Neural cell (in vitro differentiated cells): ENCODE measurements at regions not wholly inside any gene's neighbourhood (a gene's known extent, or its start where the extent isn't known, plus 50 kb on each side); places are given as distances from the start of the nearest gene placed in this dataset.

Experiments
- H2AFZ ChIP-seq: fragments of 200-600, 300-800 bp; sonication (generic), shearing (Covaris generic); 2 replicates; pipeline ENCODE4 v1.6.0; 2014; ENCODE audit warnings: low read depth, mild to moderate bottlenecking, antibody characterized with exemption, low read length, moderate library complexity
- H3F3A ChIP-seq: fragments of 200-600 bp; shearing (Covaris generic); 2 replicates; pipeline ENCODE4 v1.6.1; 2016; ENCODE audit warnings: mild to moderate bottlenecking, moderate library complexity, mixed read lengths, antibody characterized with exemption, low read length; ENCODE audit not compliant: insufficient read depth, poor library complexity, severe bottlenecking
- H3K27ac ChIP-seq: fragments of 200-600, 300-800 bp; sonication (generic), shearing (Covaris generic); 2 replicates; pipeline ENCODE4 v1.5.1; 2014; ENCODE audit warnings: mild to moderate bottlenecking, low read length, moderate library complexity
- H3K27me3 ChIP-seq: fragments of 300-800, 200-600 bp; sonication (generic), shearing (Covaris generic); 2 replicates; pipeline ENCODE4 v1.6.0; 2014; ENCODE audit warnings: mild to moderate bottlenecking, low read depth, low read length, moderate library complexity; ENCODE audit not compliant: insufficient read depth
- H3K36me3 ChIP-seq: fragments of 300-800, 200-600 bp; sonication (generic), shearing (Covaris generic); 2 replicates; pipeline ENCODE4 v1.5.1; 2014; ENCODE audit warnings: mild to moderate bottlenecking, antibody characterized with exemption, low read length, moderate library complexity; ENCODE audit not compliant: insufficient read depth
- H3K4me2 ChIP-seq: fragments of 300-800, 200-600 bp; sonication (generic), shearing (Covaris generic); 2 replicates; pipeline ENCODE4 v1.6.0; 2014; ENCODE audit warnings: mild to moderate bottlenecking, low read length
- H3K4me3 ChIP-seq: fragments of 300-800, 200-600 bp; sonication (generic), shearing (Covaris generic); 2 replicates; pipeline ENCODE4 v1.5.1; 2014; ENCODE audit warnings: mild to moderate bottlenecking, low read length, moderate library complexity
- H3K79me2 ChIP-seq: fragments of 200-600 bp; shearing (Covaris generic); replicated peaks from 2 replicates; pipeline ENCODE4 v1.6.0; 2014; ENCODE audit warnings: mild to moderate bottlenecking, low read length, moderate library complexity; ENCODE audit not compliant: insufficient read depth
- H3K9ac ChIP-seq: fragments of 300-800, 200-600 bp; sonication (generic), shearing (Covaris generic); 2 replicates; pipeline ENCODE4 v1.6.1; 2016; ENCODE audit warnings: mild to moderate bottlenecking, low read length, mixed read lengths
- H3K9me2 ChIP-seq: fragments of 200-600 bp; shearing (Covaris generic); 2 replicates; pipeline ENCODE4 v1.6.1; 2016; ENCODE audit warnings: mild to moderate bottlenecking, low read length, mixed read lengths; ENCODE audit not compliant: insufficient read depth
- H3K9me3 ChIP-seq: fragments of 200-600, 300-800 bp; sonication (generic), shearing (Covaris generic); 2 replicates; pipeline ENCODE4 v1.6.1; 2016; ENCODE audit warnings: mild to moderate bottlenecking, mixed run types, low read length, moderate library complexity, mixed read lengths
- H4K20me1 ChIP-seq: fragments of 200-600 bp; shearing (Covaris generic); 2 replicates; pipeline ENCODE4 v1.6.1; 2016; ENCODE audit warnings: mild to moderate bottlenecking, mixed run types; ENCODE audit not compliant: insufficient read depth
- EP300 ChIP-seq: fragments of 450-650 bp; conservative IDR thresholded peaks from 2 replicates; pipeline ENCODE4 v1.6.1; 2014; ENCODE audit warnings: antibody characterized with exemption, mild to moderate bottlenecking, moderate library complexity; ENCODE audit not compliant: poor library complexity, severe bottlenecking
- EZH2 ChIP-seq: fragments of 200-600, 300-800 bp; shearing (Covaris generic), sonication (generic); IDR thresholded peaks from 2 replicates; pipeline ENCODE4 v1.6.1; 2014; ENCODE audit warnings: antibody characterized with exemption, low read length, borderline replicate concordance, mild to moderate bottlenecking; ENCODE audit not compliant: insufficient read depth, poor library complexity, severe bottlenecking
- MXI1 ChIP-seq: fragments of 450-650 bp; conservative IDR thresholded peaks from 2 replicates; pipeline ENCODE4 v1.6.1; 2014; ENCODE audit warnings: antibody characterized with exemption, mild to moderate bottlenecking; ENCODE audit not compliant: poor library complexity, severe bottlenecking
- POLR2AphosphoS5 ChIP-seq: IDR thresholded peaks from 2 replicates; pipeline ENCODE4 v1.6.1; 2012
- RAD21 ChIP-seq: fragments of 450-650 bp; conservative IDR thresholded peaks from 2 replicates; pipeline ENCODE4 v1.6.1; 2014; ENCODE audit warnings: antibody characterized with exemption, mild to moderate bottlenecking, moderate library complexity
- SMC3 ChIP-seq: fragments of 450-650 bp; conservative IDR thresholded peaks from 2 replicates; pipeline ENCODE4 v1.6.1; 2014; ENCODE audit warnings: antibody characterized with exemption, mild to moderate bottlenecking, moderate library complexity; ENCODE audit not compliant: poor library complexity
- TAF1 ChIP-seq: IDR thresholded peaks from 2 replicates; pipeline ENCODE4 v1.6.1; 2012; ENCODE audit warnings: low read depth
- TF ChIP-seq, protein P1 (sequence below): fragments of 450-650 bp; IDR thresholded peaks from 2 replicates; pipeline ENCODE4 v1.5.1; 2014; ENCODE audit warnings: antibody characterized with exemption, mild to moderate bottlenecking, moderate library complexity; ENCODE audit not compliant: poor library complexity, severe bottlenecking
- TF ChIP-seq, protein P2 (sequence below): IDR thresholded peaks from 2 replicates; pipeline ENCODE4 v1.6.1; 2012; ENCODE audit warnings: borderline replicate concordance

- H3K27ac ChIP-seq = no peak overlapping the region
- H3K4me2 ChIP-seq = no peak overlapping the region
- H3K9ac ChIP-seq = no peak overlapping the region
Observed at GRCh38 chr16:27700304-27700995, 150.5 kb downstream of the KATNIP start.

GRCh38 chr16:27701381-27701780, 151.4 kb downstream of the KATNIP start:
- TF ChIP-seq MXI1 = no peak
- TF ChIP-seq POLR2AphosphoS5 = no peak
- TF ChIP-seq SMC3 = no peak
- TF ChIP-seq EP300 = no peak
- TF ChIP-seq EZH2 = no peak
- TF ChIP-seq TAF1 = no peak
- TF ChIP-seq RAD21 = no peak
- TF ChIP-seq, protein P1, sequence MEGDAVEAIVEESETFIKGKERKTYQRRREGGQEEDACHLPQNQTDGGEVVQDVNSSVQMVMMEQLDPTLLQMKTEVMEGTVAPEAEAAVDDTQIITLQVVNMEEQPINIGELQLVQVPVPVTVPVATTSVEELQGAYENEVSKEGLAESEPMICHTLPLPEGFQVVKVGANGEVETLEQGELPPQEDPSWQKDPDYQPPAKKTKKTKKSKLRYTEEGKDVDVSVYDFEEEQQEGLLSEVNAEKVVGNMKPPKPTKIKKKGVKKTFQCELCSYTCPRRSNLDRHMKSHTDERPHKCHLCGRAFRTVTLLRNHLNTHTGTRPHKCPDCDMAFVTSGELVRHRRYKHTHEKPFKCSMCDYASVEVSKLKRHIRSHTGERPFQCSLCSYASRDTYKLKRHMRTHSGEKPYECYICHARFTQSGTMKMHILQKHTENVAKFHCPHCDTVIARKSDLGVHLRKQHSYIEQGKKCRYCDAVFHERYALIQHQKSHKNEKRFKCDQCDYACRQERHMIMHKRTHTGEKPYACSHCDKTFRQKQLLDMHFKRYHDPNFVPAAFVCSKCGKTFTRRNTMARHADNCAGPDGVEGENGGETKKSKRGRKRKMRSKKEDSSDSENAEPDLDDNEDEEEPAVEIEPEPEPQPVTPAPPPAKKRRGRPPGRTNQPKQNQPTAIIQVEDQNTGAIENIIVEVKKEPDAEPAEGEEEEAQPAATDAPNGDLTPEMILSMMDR = no peak
- TF ChIP-seq, protein P2, sequence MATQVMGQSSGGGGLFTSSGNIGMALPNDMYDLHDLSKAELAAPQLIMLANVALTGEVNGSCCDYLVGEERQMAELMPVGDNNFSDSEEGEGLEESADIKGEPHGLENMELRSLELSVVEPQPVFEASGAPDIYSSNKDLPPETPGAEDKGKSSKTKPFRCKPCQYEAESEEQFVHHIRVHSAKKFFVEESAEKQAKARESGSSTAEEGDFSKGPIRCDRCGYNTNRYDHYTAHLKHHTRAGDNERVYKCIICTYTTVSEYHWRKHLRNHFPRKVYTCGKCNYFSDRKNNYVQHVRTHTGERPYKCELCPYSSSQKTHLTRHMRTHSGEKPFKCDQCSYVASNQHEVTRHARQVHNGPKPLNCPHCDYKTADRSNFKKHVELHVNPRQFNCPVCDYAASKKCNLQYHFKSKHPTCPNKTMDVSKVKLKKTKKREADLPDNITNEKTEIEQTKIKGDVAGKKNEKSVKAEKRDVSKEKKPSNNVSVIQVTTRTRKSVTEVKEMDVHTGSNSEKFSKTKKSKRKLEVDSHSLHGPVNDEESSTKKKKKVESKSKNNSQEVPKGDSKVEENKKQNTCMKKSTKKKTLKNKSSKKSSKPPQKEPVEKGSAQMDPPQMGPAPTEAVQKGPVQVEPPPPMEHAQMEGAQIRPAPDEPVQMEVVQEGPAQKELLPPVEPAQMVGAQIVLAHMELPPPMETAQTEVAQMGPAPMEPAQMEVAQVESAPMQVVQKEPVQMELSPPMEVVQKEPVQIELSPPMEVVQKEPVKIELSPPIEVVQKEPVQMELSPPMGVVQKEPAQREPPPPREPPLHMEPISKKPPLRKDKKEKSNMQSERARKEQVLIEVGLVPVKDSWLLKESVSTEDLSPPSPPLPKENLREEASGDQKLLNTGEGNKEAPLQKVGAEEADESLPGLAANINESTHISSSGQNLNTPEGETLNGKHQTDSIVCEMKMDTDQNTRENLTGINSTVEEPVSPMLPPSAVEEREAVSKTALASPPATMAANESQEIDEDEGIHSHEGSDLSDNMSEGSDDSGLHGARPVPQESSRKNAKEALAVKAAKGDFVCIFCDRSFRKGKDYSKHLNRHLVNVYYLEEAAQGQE = no peak
- no peaks in the 10 kb centered on the region for H3K79me2 ChIP-seq
- H2AFZ ChIP-seq = no peak overlapping the region
- H3F3A ChIP-seq = no peaks in the 10 kb centered on the region
- no peaks in the 10 kb centered on the region for H3K27me3 ChIP-seq
- H3K9me2 ChIP-seq = no peaks in the 10 kb centered on the region
- H3K36me3 ChIP-seq = no peaks in the 10 kb centered on the region
- no peak overlapping the region for H3K27ac ChIP-seq
- H3K4me3 ChIP-seq = no peak overlapping the region
- no peaks in the 10 kb centered on the region for H3K9me3 ChIP-seq
- no peak overlapping the region for H3K4me2 ChIP-seq
- H4K20me1 ChIP-seq = no peaks in the 10 kb centered on the region
- H3K9ac ChIP-seq = no peak overlapping the region

More at GRCh38 chr16:27700304-27700995, 150.5 kb downstream of the KATNIP start:
- no peaks in the 10 kb centered on the region for H4K20me1 ChIP-seq
- no peak overlapping the region for H2AFZ ChIP-seq
- no peak for TF ChIP-seq EP300
- TF ChIP-seq SMC3 = no peak
- TF ChIP-seq MXI1 = no peak
- TF ChIP-seq RAD21 = no peak
- TF ChIP-seq, protein P1 = no peak
- no peak for TF ChIP-seq TAF1
- no peak for TF ChIP-seq POLR2AphosphoS5
- TF ChIP-seq, protein P2 = no peak
- TF ChIP-seq EZH2 = no peak
- no peaks in the 10 kb centered on the region for H3F3A ChIP-seq
- no peak overlapping the region for H3K4me3 ChIP-seq
- H3K79me2 ChIP-seq = no peaks in the 10 kb centered on the region
- H3K27me3 ChIP-seq = no peaks in the 10 kb centered on the region
- no peaks in the 10 kb centered on the region for H3K9me2 ChIP-seq
- no peaks in the 10 kb centered on the region for H3K36me3 ChIP-seq
- H3K9me3 ChIP-seq = no peaks in the 10 kb centered on the region
